HG03442 (cell line): ENCODE measurements at regions not wholly inside any gene's neighbourhood (a gene's known extent, or its start where the extent isn't known, plus 50 kb on each side); places are given as distances from the start of the nearest gene placed in this dataset.

Experiments
- ATAC-seq: cut with Tn5 transposase; IDR thresholded peaks from one replicate; pipeline ENCODE4 v1.9.1; 2021; ENCODE audit warnings: mild to moderate bottlenecking, moderate library complexity; ENCODE audit not compliant: unreplicated experiment

DNA sequence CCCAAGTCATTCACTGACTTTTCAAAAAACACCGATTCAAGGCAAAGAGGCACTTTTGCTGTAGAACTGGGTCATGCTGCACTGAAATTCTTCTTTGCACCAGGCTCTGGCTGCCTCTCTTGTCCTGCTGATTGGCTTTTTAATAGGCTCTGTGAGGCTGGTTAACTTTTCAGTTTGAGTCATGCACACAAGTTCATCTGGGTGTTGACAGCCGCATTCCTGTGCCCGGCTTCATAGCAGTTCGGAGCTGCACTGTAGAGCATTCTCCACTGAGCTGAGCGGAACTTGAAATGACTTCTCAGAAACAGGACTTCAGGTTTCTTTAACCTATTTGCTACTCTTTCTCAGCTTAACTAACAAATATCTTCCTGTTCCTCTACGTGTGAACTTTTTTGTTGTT is 978.3 kb downstream of the UQCRFS1 start:
- ATAC-seq: no peak

DNA sequence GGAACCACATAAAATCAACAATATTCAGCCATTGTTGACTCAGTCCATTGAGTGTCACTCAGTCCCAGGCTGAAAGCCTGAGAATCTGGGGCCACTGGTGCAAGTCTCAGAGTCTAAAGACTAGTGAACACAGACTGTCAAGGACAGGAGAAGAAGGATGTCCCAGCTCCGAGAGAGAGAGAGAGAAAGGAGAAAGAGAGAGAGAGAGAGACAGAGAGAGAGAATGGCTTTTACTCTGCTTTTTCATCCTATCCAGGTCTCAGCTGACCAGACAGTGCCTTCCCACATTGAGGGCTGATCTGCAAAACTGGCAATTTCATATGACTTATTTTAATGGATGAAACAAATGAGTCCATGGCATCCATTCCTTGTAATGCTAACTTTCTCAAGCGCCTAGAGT is 984.1 kb downstream of the UQCRFS1 start:
- ATAC-seq: no peak

DNA sequence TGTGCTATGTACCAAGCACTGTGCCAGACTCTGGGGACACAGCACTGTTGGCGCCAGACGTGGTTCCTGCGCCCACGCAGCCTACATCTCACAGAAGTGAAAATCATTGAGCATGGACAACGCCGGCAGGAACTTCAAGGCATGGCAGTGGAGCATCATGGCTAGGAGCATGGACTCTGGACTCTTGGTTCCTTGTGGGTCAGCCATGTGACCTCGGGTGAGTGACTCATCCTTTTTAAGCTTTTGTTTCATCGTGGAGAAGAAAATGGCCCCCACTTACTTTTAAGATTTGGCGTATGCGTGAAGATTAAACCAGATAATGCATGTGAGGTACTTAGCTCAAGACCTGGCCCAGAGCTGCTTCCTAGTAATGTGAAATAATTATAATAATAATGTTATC is 988.5 kb downstream of the UQCRFS1 start:
- no peak for ATAC-seq

DNA sequence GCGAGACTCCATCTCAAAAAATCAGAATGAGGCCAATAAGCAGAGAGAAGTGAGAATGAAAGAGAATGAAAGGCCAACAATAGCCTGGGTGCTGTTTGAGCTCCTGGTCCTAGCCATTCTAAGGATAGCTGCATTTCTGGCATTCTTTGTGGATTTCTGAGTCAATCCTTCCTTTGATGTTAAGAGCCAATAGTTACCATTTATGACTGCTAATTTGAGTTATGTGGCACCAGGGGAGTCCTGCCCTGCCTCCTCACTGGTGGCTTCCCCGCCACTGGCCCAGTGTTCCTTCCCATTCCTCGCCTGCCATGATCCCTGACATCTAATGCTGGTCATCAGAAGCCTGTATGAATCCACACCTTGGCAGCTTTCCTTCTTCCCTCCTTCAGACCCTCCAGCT is 991.2 kb downstream of the UQCRFS1 start:
- no peak for ATAC-seq

- no peak for ATAC-seq
These were observed 994.2 kb downstream of the UQCRFS1 start for GRCh38 chr19:28218728-28219127.

GRCh38 chr19:28217022-28217421 is 995.9 kb downstream of the UQCRFS1 start:
- no peak for ATAC-seq

DNA sequence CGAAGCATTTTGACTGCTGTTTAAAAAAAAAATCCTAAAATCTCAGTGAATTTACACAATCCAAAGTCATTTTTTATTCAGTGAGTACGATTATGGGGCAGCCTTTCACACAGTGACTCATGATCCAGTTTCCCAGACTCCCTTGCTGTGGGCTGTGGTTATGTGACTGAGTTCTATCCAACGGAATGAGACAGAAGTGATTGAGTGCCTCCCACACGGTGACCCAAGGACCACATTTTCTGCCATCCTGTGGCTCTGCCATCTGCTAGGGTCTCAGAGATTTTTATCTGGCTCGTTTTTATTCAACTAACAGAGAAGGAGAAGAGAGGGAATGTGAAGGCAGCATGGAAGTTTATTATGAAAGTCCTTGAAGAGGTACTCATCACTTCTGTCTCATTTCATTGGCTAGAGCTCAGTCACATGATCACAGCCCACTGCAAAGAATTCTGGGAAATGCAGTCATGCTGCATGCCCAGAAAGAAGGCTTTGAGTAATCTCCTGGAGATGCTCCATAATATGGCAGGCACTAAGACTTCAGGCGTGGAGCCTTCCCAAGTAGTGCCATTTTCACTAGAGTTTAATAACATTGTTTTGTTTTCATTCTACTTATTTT is 999.4 kb downstream of the UQCRFS1 start:
- no peak for ATAC-seq

GRCh38 chr19:28210886-28211285 is 1002.1 kb downstream of the UQCRFS1 start:
- no peak for ATAC-seq

DNA sequence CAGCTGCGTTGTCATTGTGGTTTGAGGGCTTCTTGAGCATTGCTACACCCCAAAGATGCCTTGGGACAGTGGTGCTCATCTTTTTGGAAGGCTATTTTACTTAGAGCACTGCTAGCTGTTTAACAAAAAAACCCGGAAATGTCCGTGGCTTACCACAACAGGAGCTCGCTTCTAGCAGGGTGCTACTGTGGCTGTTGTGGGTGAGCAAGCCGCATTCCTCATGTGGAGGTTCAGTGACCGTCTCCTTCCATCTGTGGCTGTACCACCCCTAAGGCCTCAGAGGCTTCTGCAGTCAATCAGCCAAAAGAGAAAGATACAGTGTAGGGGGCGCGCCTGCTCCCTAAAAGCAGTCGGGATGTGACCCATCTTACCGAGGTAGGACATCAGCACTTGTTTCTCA is 1004.2 kb downstream of the UQCRFS1 start:
- no peak for ATAC-seq

DNA sequence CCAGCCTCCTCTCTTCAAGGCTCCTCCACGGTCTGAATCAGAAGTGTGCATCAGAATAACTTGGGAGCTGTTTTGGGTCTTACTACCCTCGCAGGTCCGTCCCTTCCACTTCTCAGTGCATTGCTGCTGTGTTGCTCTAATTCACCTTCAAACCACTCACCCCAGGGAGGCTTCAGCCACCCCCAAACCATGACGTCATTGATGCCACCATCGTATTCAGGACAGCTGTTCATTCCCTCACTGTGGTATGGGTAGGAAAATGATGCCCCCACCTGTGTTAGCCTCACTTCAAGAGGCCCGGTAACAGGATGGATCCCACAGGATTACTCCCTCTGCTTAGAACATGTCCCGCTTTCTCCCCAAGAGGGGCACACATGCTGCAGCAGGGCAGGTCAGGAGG is 1005.7 kb downstream of the UQCRFS1 start:
- ATAC-seq: no peak

GRCh38 chr19:28201462-28201943 is 1011.4 kb downstream of the UQCRFS1 start:
- no peak for ATAC-seq

DNA sequence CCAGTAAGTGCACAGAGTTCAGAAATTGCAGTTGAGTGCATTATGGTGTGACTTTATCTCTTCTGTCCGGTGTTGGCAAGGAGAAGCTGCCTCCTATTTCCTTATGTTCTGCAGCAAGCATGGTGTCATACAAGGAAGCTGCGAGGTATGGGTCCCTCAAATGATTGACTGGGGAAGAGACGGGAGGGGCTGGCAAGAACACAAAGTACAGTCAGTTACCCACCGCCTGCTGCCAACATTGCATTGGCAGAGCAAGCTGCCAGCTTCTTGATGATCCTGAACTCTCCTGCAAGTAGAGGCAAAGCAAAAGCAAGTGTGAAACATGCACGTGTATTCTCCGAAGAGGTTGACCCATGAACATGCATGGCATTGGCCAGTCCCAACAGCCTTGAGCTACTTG is 1013.6 kb downstream of the UQCRFS1 start:
- ATAC-seq: no peak

DNA sequence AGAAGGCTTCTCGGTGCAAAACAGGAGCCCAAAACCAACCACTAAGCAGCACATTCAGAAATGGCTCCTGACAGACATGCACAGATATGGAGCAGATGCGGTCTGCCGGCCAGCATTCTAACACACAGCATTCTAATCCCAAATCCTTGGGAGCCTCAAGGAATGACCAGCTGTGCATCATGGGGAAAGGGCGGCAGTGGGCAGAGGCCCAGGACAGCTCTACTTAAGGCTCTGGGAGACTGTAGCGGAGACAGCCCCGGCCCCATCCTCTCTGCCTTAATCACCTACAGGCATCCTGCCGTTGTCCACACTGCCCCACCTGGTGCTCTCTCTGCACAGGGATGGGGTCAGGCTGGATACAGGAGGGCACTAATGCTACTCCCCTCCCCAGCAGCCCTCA is 1016.0 kb downstream of the UQCRFS1 start:
- ATAC-seq: no peak

GRCh38 chr19:28196101-28196500 is 1016.9 kb downstream of the UQCRFS1 start:
- no peak for ATAC-seq

GRCh38 chr19:28185646-28186045 is 1027.3 kb downstream of the UQCRFS1 start:
- no peak for ATAC-seq

DNA sequence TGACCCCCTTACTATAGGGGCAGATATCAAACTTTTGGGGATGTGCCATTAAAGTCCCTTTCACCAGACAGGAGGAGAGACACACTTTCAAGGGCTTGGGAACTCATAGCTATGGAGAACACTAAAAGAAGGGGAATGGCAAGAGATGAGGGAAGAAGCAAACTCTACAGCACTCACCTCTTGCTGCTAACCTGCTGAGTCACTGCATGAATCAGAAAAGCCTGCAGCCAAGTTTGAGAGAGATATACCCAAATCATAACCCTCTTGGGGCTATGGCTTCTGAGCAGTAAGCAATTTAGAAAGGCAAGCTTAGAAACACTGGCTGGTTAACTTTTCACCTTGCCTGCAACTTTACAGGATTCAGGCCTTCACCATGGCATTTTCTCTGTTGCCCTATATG is 1028.0 kb downstream of the UQCRFS1 start:
- no peak for ATAC-seq

GRCh38 chr19:28176193-28176592 is 1036.8 kb downstream of the UQCRFS1 start:
- no peak for ATAC-seq

DNA sequence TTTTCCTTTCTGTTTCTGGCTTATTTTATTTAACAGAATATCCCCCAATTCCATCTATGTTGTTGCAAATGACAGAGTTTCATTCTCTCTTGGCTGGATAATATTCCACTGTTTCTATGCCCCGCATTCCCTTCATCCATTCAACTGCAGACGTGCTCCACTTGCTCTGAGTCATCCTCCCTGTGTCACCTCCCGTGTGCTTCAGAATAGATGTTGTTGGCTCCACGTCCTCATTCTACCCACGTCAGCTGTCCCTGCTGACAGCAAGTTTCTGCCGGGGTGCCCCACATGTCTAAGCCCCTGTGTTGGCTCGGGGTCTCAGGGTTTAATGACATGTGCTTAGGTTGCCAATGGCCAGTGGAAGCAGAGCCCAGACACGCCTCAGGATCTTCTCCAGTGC is 1041.0 kb downstream of the UQCRFS1 start:
- no peak for ATAC-seq

GRCh38 chr19:28170066-28170465 is 1042.9 kb downstream of the UQCRFS1 start:
- no peak for ATAC-seq

- ATAC-seq: no peak
These were observed 1043.6 kb downstream of the UQCRFS1 start for GRCh38 chr19:28169168-28169887.

GRCh38 chr19:28168557-28168956 is 1044.4 kb downstream of the UQCRFS1 start:
- no peak for ATAC-seq

DNA sequence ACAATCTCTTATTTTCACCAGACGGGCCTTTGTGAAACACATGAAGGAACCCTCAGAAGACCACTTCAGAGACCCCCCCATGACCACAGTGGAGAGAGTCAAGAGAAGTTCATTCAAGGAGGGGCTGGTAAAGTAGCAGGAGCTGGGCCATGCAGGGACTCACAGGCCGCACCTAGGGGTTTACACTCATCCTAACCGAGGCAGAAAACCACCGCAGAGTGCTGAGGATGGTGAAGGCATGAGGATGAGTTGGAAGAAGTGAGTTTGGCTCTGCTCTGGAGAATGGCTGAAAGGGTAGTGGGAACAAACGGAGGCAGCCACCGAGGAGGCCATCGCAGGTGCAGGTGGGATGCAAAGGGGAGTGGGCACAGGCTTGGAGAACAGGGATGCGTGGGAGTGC is 1046.9 kb downstream of the UQCRFS1 start:
- no peak for ATAC-seq

DNA sequence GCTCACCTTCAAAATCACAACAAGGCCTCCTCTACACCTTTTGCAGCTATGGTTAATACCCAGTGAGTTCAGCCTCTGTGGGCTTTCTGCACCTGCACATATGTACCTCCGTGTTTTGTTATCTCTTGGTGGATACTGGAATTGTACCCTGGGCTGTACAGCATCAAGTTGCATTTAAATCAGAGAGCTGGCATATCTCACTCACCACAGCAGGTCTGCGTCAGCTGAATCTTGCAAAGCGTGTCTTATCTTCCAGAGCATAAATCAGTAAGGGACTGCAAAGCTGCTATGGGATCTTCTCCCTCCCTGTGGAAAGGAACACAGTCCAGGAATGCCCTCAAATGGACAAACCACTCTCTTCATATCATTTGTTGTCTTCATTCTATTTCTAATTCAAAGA is 1048.7 kb downstream of the UQCRFS1 start:
- ATAC-seq: no peak
